GM12878 (cell line): ENCODE measurements at regions not wholly inside any gene's neighbourhood (a gene's known extent, or its start where the extent isn't known, plus 50 kb on each side); places are given as distances from the start of the nearest gene placed in this dataset.
A peak's percentile ranks its signal among the peaks of the same experiment; 100 is the strongest.

Source experiments
- ATAC-seq: fragments of 200-7000 bp; cut with Tn5 transposase; 3 replicates; pipeline ENCODE4 v1.9.1; 2020; ENCODE audit warnings: mild to moderate bottlenecking, moderate library complexity
- BruUV-seq: library from RNA; stranded (reverse); fragments of 400-500 nt; replicated peaks from 2 replicates; lab custom pipeline; 2021; lab: Mats Ljungman, UMichigan
- CTCF ChIA-PET: fragments of 300-600 bp; sonication (Branson Sonifier 250); formaldehyde crosslinking; extraction: SDS; loops from one replicate; lab custom pipeline; 2021; ENCODE audit warnings: inconsistent platforms; lab: Yijun Ruan, JAX
- POLR2A ChIA-PET: fragments of 350-600 bp; formaldehyde crosslinking; extraction: SDS; loops from one replicate; lab custom pipeline; 2021; ENCODE audit warnings: inconsistent platforms; lab: Charles Lee
- RAD21 ChIA-PET: fragments of 300-600 bp; sonication (Branson Sonifier 250); formaldehyde crosslinking; loops from one replicate; lab custom pipeline; 2023; ENCODE audit warnings: antibody characterized with exemption; ENCODE audit not compliant: unreplicated experiment; lab: Charles Lee
- SMC1A ChIA-PET: fragments of 300-600 bp; sonication (Branson Sonifier 250); formaldehyde crosslinking; loops from one replicate; lab custom pipeline; 2023; ENCODE audit not compliant: unreplicated experiment, uncharacterized antibody; lab: Charles Lee
- DNase-seq: peaks from one replicate; pipeline ENCODE4 v3.0.0-alpha.2; 2011; ENCODE audit warnings: low read depth, low spot score
- FAIRE-seq: peaks from 3 replicates; lab custom pipeline; 2011; peaks lifted over from hg19 to GRCh38; lab: Jason Lieb, UNC
- H2AFZ ChIP-seq: 2 replicates; pipeline ENCODE4 v1.6.0; 2011; ENCODE audit warnings: low read depth, low read length, control low read depth; ENCODE audit not compliant: control insufficient read depth
- H3K27ac ChIP-seq: 2 replicates; pipeline ENCODE4 v1.5.1; 2011; ENCODE audit warnings: control low read depth; ENCODE audit not compliant: control insufficient read depth, insufficient read depth
- H3K27me3 ChIP-seq, 2 experiments: replicated peaks in 1 of 2; 2 replicates each; pipeline versions ENCODE4 v1.6.0 to v1.6.1; 2011; ENCODE audit warnings: low read length in 1 of 2; ENCODE audit not compliant: control insufficient read depth in 2 of 2, insufficient read depth in 2 of 2
- H3K36me3 ChIP-seq, 2 experiments: 2 replicates each; pipeline ENCODE4 v1.5.1; 2011; ENCODE audit warnings: low read length in 1 of 2; ENCODE audit not compliant: control insufficient read depth in 2 of 2, insufficient read depth in 2 of 2
- H3K4me1 ChIP-seq: 2 replicates; pipeline ENCODE4 v1.6.1; 2011; ENCODE audit warnings: mild to moderate bottlenecking, low read length, moderate library complexity, mixed read lengths; ENCODE audit not compliant: control insufficient read depth, insufficient read depth
- H3K4me2 ChIP-seq: 2 replicates; pipeline ENCODE4 v1.6.0; 2011; ENCODE audit warnings: control low read depth; ENCODE audit not compliant: control insufficient read depth, insufficient read depth
- H3K4me3 ChIP-seq: fragments of 200-600 bp; sonication (generic); 2 replicates; pipeline ENCODE4 v1.5.1; 2016
- H3K79me2 ChIP-seq: 2 replicates; pipeline ENCODE4 v1.6.0; 2011; ENCODE audit warnings: low read length; ENCODE audit not compliant: control insufficient read depth, insufficient read depth
- H3K9ac ChIP-seq: 2 replicates; pipeline ENCODE4 v1.8.0; 2011; ENCODE audit warnings: low read length, control low read depth, mixed read lengths; ENCODE audit not compliant: control insufficient read depth, insufficient read depth
- H3K9me3 ChIP-seq: replicated peaks from 3 replicates; pipeline ENCODE4 v1.5.1; 2011; ENCODE audit warnings: mild to moderate bottlenecking, low read length; ENCODE audit not compliant: control insufficient read depth, insufficient read depth
- H4K20me1 ChIP-seq: 2 replicates; pipeline ENCODE4 v1.6.0; 2011; ENCODE audit not compliant: control insufficient read depth, insufficient read depth
- CEBPZ ChIP-seq: fragments of 150-350 bp; IDR thresholded peaks from 2 replicates; pipeline ENCODE4 v1.6.1; 2016; ENCODE audit warnings: low read depth, low read length
- DPF2 ChIP-seq: fragments of 450-650 bp; IDR thresholded peaks from 2 replicates; pipeline ENCODE4 v1.6.1; 2017; ENCODE audit warnings: mild to moderate bottlenecking
- ESRRA ChIP-seq: IDR thresholded peaks from 2 replicates; pipeline ENCODE4 v1.6.1; 2012; ENCODE audit warnings: mild to moderate bottlenecking, low read length, improper control_type of control experiment
- MAX ChIP-seq: IDR thresholded peaks from 2 replicates; pipeline ENCODE4 v1.6.1; 2012; ENCODE audit warnings: low read depth, low read length, improper control_type of control experiment
- MTA2 ChIP-seq: fragments of 450-650 bp; IDR thresholded peaks from 2 replicates; pipeline ENCODE4 v1.6.1; 2016; ENCODE audit warnings: low read depth, mild to moderate bottlenecking, moderate library complexity
- PAX5 ChIP-seq: IDR thresholded peaks from 2 replicates; pipeline ENCODE4 v1.6.1; 2011; ENCODE audit warnings: low read depth, low read length, borderline replicate concordance
- PML ChIP-seq: IDR thresholded peaks from 2 replicates; pipeline ENCODE4 v1.6.1; 2012; ENCODE audit warnings: low read length, inconsistent platforms
- POLR2A ChIP-seq: IDR thresholded peaks from 2 replicates; pipeline ENCODE4 v1.6.1; 2011; ENCODE audit warnings: low read depth, mild to moderate bottlenecking, low read length
- RAD51 ChIP-seq: fragments of 450-650 bp; IDR thresholded peaks from 2 replicates; pipeline ENCODE4 v1.6.1; 2016; ENCODE audit warnings: moderate library complexity, mild to moderate bottlenecking, inconsistent platforms
- SMAD1 ChIP-seq: fragments of 450-650 bp; IDR thresholded peaks from 2 replicates; pipeline ENCODE4 v1.6.1; 2018; ENCODE audit warnings: mild to moderate bottlenecking, low read depth; ENCODE audit not compliant: partially characterized antibody
- SUZ12 ChIP-seq: fragments of 200-600 bp; sonication (generic); IDR thresholded peaks from one replicate; pipeline ENCODE4 v1.6.1; 2018; ENCODE audit warnings: antibody characterized with exemption, mild to moderate bottlenecking; ENCODE audit not compliant: unreplicated experiment
- YY1 ChIP-seq: IDR thresholded peaks from 2 replicates; pipeline ENCODE4 v1.6.1; 2011; ENCODE audit warnings: low read depth, mild to moderate bottlenecking, low read length
- WGBS: methylation state at CpG from one replicate; pipeline ENCODE4 v1.1.6; 2016; ENCODE audit warnings: low lambda C conversion rate; ENCODE audit not compliant: insufficient replicate concordance, insufficient coverage; ENCODE audit errors: missing lambda C conversion rate; 5-methylcytosine and 5-hydroxymethylcytosine counted together
- in situ Hi-C: fragments of 300-500 bp; cut with MboI; formaldehyde crosslinking; loops from 9 replicates; pipeline ENCODE4 v1.14.3; 2018; ENCODE audit warnings: mixed read lengths
- intact Hi-C: fragments of 100-400 bp; cut with micrococcal nuclease; formaldehyde crosslinking; loops from one replicate; pipeline ENCODE4 v1.14.2; 2022; ENCODE audit not compliant: unreplicated experiment
- TF ChIP-seq, protein P1 (sequence below): fragments of 450-650 bp; IDR thresholded peaks from 2 replicates; pipeline ENCODE4 v1.6.1; 2017; ENCODE audit warnings: mild to moderate bottlenecking, low read depth, inconsistent platforms; ENCODE audit not compliant: poor library complexity, severe bottlenecking

DNA sequence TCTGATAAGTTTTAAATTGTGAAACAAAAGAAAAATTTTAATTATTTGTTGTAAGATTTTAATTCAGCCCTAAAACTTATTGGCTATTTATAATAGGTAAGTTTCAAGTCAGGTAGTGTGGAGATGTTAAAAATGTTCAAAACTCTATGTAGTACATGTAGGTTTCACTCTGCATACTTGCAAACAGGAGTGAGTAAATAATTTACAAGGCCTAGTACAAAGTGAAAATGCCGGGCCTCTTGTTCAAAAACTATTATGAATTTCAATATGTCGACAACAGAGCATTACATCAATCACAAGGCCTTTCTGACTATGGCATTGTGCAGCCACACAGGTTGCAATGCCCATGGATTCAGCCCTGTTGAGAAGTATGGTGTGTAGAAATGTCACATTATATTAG lies 80.9 kb upstream of the GRIK2 start:
- Histone ChIP-seq H4K20me1 (no peaks in the 10 kb centered on the region), H2AFZ (no peak overlapping the region), H3K4me1 (no peaks in the 10 kb centered on the region), H3K27me3 (no peaks in the 10 kb centered on the region), H3K4me2 (no peak overlapping the region), H3K9me3 (no peaks in the 10 kb centered on the region), H3K79me2 (no peaks in the 10 kb centered on the region), H3K9ac (no peak overlapping the region), H3K4me3 (no peak overlapping the region)
- ChIA-PET CTCF (no interaction called here), SMC1A (no interaction called here), RAD21 (no interaction called here), POLR2A (no interaction called here)
- FAIRE-seq: no peak
- no TSS peak for BruUV-seq
- intact Hi-C loops: no loop called here
- in situ Hi-C loops: no loop called here
- WGBS: 0% methylated on average over 2 of the region's 2 CpGs
- ATAC-seq: peak; percentile 46
- no peak for DNase-seq
- TF ChIP-seq MAX (no peak), MTA2 (no peak), POLR2A (no peak), RAD51 (no peak), PAX5 (no peak), ESRRA (no peak), SMAD1 (no peak)
- TF ChIP-seq, all 136 proteins: peak for 0
- Histone ChIP-seq H3K36me3 (no peaks in the 10 kb centered on the region), H3K27ac (no peak overlapping the region)

GRCh38 chr6:101322921-101323320 lies 70.6 kb upstream of the GRIK2 start:
- FAIRE-seq (no peak), DNase-seq (no peak), ATAC-seq (no peak)
- Histone ChIP-seq H3K9ac (no peak overlapping the region), H3K4me1 (no peaks in the 10 kb centered on the region), H3K79me2 (no peaks in the 10 kb centered on the region), H3K27me3 (no peaks in the 10 kb centered on the region), H3K9me3 (no peaks in the 10 kb centered on the region), H2AFZ (no peak overlapping the region), H3K27ac (no peak overlapping the region), H4K20me1 (no peaks in the 10 kb centered on the region), H3K36me3 (no peaks in the 10 kb centered on the region), H3K4me3 (no peak overlapping the region), H3K4me2 (no peak overlapping the region)
- WGBS: 17% methylated on average over 2 of the region's 2 CpGs
- ChIA-PET SMC1A (interaction anchor here (0.8 kb wide), 1 partner anchor 12 kb away, joined by 3 read pairs; no protein-coding TSS in a partner anchor), RAD21 (no interaction called here), POLR2A (interaction anchor here (0.6 kb wide), 1 partner anchor 92 kb away, joined by 3 read pairs; no protein-coding TSS in a partner anchor), CTCF (no interaction called here)
- intact Hi-C loops (no loop called here), in situ Hi-C loops (no loop called here)
- BruUV-seq: no TSS peak
- no peak for TF ChIP-seq SUZ12
- TF ChIP-seq DPF2: no peak
- no peak for TF ChIP-seq CEBPZ
- no peak for TF ChIP-seq PML
- no peak for TF ChIP-seq YY1
- TF ChIP-seq, protein P1, sequence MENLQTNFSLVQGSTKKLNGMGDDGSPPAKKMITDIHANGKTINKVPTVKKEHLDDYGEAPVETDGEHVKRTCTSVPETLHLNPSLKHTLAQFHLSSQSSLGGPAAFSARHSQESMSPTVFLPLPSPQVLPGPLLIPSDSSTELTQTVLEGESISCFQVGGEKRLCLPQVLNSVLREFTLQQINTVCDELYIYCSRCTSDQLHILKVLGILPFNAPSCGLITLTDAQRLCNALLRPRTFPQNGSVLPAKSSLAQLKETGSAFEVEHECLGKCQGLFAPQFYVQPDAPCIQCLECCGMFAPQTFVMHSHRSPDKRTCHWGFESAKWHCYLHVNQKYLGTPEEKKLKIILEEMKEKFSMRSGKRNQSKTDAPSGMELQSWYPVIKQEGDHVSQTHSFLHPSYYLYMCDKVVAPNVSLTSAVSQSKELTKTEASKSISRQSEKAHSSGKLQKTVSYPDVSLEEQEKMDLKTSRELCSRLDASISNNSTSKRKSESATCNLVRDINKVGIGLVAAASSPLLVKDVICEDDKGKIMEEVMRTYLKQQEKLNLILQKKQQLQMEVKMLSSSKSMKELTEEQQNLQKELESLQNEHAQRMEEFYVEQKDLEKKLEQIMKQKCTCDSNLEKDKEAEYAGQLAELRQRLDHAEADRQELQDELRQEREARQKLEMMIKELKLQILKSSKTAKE: no peak
